ENCODE measurements at regions not wholly inside any gene's neighbourhood (a gene's known extent, or its start where the extent isn't known, plus 50 kb on each side); places are given as distances from the start of the nearest gene placed in this dataset.

DNA sequence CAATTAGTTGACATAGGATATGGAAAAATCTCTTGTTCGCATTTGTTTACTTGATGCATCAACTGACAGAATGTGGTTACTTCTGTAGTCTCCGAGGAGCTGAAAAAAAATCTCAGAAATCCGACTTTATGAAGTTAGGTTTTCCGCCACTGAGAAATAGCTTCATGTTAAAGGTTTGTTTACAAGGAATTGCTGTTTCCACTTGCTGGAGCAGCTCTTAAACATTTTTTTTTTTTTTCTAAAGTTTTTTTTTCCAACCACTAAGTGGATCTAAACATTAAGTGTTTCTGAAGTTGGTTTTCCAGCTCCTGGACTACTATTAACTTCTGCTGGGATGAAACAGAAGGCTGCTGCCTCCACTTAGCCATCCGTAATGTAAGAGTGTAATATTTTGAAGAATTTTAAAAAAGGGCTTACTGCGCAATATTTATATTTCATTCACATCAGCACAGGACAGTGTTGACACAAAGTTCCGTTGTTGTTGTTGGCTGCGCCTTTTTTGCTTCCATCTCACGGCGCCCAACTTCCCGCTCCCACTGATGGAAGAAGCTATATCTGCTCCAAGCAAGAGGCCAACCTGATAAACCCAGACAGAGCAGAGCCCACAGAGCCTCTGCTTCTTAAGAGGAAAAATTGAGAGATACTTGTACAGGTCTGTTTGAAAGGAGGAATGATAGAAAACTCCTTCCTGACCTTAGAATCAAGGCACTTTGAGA is 167.7 kb upstream of the KCNJ16 start:
- DNase-seq: no peak

- no peak for DNase-seq
Measured at GRCh38 chr17:69908626-69909368, 166.2 kb upstream of the KCNJ16 start.

DNA sequence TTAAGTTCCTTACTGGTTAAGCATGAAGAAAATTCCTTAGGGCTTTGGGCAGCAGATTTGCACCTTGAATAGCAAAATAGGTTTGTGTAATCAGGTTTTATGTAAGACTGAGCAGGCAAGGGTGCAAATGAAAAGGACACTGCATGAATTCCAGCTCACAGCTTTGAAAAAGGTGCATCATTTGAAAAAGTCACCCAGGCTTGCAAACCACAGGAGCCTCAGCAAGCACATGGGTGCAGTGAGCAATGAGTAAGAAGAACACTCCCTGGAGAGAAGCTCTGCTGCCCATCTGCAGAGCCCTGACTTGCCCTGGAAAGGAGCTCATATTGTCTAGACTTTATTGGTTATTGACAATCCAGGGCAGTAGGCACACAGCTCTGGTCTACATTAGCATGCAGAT is 165.6 kb upstream of the KCNJ16 start:
- DNase-seq: no peak

DNA sequence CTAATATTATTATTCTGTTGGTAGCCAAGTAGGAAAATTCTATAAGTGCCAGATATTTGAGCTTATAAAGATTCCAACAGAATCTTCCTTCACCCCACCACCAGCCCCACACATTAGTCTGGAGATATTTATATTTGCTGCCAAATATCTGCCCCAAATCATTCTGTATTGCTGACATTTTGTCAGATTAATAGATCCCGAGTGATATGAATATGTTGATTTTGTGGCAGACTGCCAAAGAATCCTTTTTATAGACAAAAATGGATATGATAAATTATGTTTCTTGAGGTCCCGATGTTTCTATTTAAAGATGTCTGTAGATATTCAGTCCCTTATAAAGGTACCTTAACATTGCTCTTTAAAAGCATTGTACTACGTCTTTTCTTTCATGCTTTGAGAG is 162.2 kb upstream of the KCNJ16 start:
- no peak for DNase-seq

DNA sequence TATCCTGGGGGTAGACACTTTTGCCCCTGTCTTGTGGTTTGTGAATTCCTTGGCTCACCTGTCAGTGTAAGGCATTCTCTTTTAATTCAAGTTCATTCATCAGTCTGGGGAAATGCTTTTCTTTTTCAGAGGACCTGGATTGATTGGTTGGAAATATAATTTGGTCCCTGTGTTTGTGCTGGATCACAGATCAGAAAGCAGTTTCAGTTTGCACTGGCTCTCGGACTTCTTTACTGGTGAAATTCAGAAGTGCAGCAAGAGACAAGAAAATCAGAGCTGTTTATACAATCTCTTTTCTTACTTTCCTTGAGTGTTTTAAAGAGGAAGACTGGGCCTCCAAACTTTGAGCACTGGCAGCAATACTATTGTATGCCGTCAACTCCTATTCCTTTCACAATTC is 161.8 kb upstream of the KCNJ16 start:
- DNase-seq: no peak

- no peak for DNase-seq
Measured at GRCh38 chr17:69913616-69914015, 161.4 kb upstream of the KCNJ16 start.

GRCh38 chr17:69914520-69914919 is 160.5 kb upstream of the KCNJ16 start:
- no peak for DNase-seq

- DNase-seq: no peak
Measured at GRCh38 chr17:69916761-69917160, 158.3 kb upstream of the KCNJ16 start.

DNA sequence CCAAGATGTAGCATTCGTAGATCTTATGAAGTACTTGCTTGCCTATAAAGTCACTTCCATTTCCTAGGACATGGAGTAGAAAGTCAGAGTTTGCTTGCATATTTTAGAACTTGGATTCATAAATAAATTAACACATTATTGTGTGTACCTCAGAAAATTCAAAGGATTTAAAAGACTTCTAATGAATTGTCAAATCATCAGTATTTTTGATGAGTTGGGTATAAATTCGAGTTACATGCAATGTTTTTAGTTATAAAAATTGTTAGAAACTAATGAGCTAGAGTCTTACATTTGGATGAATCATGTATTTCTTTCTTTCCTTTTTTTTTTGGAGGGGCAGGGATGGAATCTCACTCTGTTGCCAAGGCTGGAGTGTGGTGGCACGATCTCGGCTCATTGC is 156.9 kb upstream of the KCNJ16 start:
- DNase-seq: no peak

- no peak for DNase-seq
Measured at GRCh38 chr17:69919789-69920188, 155.2 kb upstream of the KCNJ16 start.

DNA sequence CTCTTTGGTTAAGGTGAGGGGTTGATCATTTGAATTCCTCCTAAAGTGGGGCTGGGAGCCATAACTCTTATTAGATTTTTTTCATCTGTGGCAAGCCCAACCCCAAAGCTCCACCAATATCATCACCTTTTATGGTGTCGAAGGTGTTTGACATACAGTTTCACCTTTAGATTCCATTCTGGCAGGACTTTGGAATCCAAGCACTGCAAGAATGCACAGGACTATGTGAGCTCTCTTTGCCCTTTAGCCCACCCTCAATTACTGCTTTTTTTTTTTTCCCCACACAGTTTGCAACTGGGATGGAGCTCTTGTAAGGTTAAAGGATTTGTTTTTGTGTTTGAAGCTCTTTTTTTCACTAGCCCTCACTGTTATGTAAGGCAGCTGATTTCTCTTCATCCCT is 154.0 kb upstream of the KCNJ16 start:
- no peak for DNase-seq

DNA sequence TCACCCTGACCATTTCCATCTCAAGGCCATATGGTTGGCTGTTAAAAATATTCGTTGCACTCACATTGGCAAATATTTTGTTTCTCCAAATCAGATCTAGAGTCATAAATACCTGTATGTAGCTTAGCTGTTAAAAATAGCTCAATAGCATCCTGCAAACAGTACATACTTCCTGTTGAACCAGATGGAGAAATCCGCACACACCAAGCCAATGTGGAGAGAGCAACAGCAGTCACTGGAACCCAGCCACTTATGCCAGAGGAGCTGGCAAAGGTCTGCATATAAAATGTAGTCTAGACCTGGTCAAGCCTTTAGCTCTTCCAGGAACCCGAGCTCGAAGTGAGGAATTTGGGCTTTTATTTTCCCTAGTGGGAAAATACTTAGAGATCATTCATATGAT is 146.4 kb upstream of the KCNJ16 start:
- peak; percentile 65 for DNase-seq

- no peak for DNase-seq
Measured at GRCh38 chr17:69936996-69937395, 138.0 kb upstream of the KCNJ16 start.

DNA sequence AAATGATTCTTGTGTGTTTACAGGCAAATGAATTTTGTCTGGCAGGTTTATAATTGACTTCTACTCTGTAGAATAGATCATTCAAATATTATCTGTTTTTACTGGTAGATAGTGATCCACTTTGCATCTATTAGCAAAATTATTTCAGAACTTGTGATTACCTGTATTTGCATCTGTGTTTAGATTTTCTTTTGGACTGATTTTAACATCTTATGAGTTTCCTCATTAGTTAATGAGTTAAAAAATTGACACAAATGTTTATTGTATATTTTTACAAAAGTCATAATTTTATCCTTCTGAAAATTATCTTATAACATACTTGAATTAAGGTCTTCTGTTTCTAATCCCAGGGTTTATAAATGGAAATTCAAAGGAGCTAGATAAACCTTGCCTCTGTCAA is 132.0 kb upstream of the KCNJ16 start:
- DNase-seq: no peak

- no peak for DNase-seq
Measured at GRCh38 chr17:69944406-69944805, 130.6 kb upstream of the KCNJ16 start.

DNA sequence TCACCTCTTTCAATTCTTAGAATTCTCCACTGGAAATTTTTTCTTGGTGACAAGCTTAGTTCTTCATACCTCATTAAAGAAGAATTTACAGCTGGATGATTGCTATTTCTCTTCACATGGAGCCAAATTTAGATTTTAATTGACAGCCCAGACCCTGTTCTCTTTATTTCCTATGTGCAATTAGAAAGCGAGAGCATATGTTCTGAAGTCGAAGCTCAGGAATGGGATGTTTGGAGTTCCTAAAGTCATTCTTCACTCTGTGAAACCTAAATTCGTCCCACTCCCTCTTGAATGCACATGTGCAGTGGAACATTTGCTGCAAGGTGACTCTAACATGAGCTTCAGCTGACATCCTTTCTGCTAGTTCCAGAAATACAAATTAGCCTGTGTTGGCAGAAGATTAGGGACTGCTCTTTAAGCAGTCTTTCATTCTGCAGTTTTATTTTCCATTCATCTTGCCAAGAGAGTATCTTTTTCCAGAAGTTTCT is 129.3 kb upstream of the KCNJ16 start:
- DNase-seq: no peak

GRCh38 chr17:69947027-69947759 is 127.8 kb upstream of the KCNJ16 start:
- no peak for DNase-seq

- DNase-seq: no peak
Measured at GRCh38 chr17:69948406-69948805, 126.6 kb upstream of the KCNJ16 start.

- no peak for DNase-seq
Measured at GRCh38 chr17:69949496-69949895, 125.5 kb upstream of the KCNJ16 start.

DNA sequence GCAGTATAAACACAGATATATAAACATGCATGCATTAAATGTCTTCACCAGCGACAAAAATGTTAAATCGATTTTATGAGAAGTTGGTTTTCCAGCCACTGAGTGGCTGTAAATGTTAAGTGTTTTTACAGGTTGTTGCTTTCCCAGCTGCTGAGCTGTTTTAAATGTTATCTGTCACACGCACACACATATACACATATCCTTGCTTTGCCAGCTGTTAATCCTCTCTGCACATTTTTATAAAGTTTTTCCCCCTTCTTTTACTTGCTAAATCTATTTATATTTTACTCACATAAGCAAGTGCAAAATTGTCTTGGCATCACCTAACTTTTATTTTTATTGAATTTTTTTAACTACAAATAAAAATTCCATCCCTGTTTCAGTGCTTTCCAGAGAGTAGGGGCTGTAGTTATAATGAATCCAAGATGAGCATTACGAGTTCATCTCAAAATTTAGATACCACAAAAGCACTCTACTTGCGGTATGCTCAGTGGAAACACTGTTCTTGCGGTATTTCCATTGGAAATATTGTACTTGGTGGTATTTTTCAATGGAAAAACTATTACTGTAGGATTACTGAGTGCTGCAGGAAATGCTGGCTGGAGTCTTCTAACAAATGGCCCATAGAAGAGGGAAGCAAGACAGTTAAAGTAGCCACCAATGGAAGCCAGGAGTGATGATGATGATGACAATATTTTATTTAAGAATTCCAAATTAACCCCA is 124.9 kb upstream of the KCNJ16 start:
- DNase-seq: no peak

DNA sequence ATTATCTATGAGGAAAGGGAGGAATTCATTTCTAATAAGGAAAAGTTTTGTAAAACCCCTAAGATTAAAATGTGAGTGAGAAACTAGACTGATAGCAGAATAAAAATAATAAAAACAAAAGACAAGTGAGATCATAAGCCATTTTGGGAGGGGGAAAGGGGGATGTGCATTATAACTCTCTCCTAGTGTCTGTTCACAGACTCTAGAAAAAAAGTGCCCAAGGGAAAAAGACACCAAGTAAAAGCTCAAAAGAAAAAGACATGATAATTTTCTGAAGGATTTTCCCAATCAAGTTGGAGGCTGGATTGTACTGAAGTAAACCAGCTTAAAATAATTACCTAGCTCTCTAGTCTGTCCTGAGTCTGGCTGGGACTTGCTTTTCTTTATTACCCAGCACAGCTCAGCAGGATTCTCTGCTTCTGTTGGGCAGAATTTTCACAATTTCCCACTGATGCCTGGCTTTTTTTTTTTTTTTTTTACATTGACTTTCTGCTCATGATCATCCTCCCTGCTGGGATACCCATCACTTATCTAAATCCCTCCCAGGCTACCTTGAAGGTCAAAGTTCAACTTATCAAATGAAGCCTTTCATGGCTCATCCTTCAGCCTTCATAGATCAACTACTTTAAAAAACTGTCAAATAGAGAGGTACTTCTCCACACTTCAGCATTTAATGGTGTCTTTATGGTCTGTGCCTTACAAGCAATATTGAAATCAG is 124.2 kb upstream of the KCNJ16 start:
- DNase-seq: no peak

DNA sequence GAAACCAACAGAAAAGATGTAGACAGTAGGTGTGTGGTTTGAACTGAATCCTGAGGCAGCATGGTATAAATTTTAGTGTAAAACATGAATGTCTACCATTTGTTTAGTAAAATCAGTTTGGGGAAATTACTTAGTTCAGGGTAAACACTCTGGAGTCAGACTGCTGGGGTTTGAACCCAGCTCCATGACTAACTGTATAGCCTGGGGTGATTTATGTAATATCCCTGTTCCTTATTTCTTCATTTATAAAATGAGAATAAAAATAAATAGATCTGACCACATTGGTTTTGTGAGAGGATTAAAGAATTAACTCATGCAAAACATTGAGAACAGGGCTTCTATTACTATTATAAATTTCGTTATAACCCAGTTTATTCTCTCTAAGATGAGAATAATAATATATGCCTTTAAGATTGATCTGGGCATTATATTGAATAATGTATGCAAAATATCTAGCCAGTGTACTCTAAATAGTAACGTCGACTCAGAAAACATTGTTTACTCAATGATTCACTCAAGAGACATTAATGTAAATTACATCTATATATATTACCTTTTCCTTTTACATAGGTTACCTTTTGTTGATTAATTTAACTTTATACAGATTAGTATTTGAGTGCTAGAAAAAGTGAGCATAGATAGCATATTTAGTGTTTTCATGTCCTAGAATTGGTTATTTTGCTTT is 120.6 kb upstream of the KCNJ16 start:
- no peak for DNase-seq
